Testis (tissue), 2 donors: ENCODE measurements at regions not wholly inside any gene's neighbourhood (a gene's known extent, or its start where the extent isn't known, plus 50 kb on each side); places are given as distances from the start of the nearest gene placed in this dataset.
"Not testable (repeated sequence)": the region's sequence is repeated elsewhere in the genome, so short reads cannot be mapped to it uniquely, and the experiment has no call there.

ENCODE experiments used
- DNase-seq: peaks from one replicate; pipeline ENCODE4 v3.0.0-alpha.2; 2019
- H3K27ac ChIP-seq, 2 donors: fragments of 200-600 bp; sonication (generic); one replicate each; pipeline ENCODE4 v1.5.1; 2019
- H3K27me3 ChIP-seq: fragments of 200-600 bp; sonication (generic); one replicate; pipeline ENCODE4 v1.5.1; 2019
- H3K36me3 ChIP-seq: fragments of 200-600 bp; sonication (generic); one replicate; pipeline ENCODE4 v1.5.1; 2017; ENCODE audit warnings: low read depth; ENCODE audit errors: missing control alignments
- H3K4me1 ChIP-seq: fragments of 200-600 bp; sonication (generic); one replicate; pipeline ENCODE4 v1.5.1; 2019
- H3K4me3 ChIP-seq, 2 donors: fragments of 200-600 bp; sonication (generic); one replicate each; pipeline ENCODE4 v1.5.1; 2017 to 2019
- H3K9me3 ChIP-seq: fragments of 200-600 bp; sonication (generic); one replicate; pipeline ENCODE4 v1.5.1; 2017
- POLR2A ChIP-seq: fragments of 450-650 bp; IDR thresholded peaks from one replicate; pipeline ENCODE4 v1.6.1; 2017; ENCODE audit warnings: antibody characterized with exemption, mild to moderate bottlenecking, moderate library complexity
- WGBS, 2 donors: methylation state at CpG; one replicate each; pipeline ENCODE4 v1.1.5; 2018; 5-methylcytosine and 5-hydroxymethylcytosine counted together
- intact Hi-C: fragments of 100-400 bp; cut with DNase I; formaldehyde crosslinking; loops from one replicate; pipeline ENCODE4 v1.15.1; 2023; ENCODE audit warnings: low total_unique reads
- TF ChIP-seq, protein P1 (sequence below), 3 experiments: fragments of 450-650 bp in 2 of 3; fragments of 200-600 bp in 1 of 3; sonication (generic) in 1 of 3; IDR thresholded peaks; one replicate each; pipeline ENCODE4 v1.5.1; 2016 to 2019; ENCODE audit warnings: antibody characterized with exemption in 3 of 3, mild to moderate bottlenecking in 2 of 3, moderate library complexity in 1 of 3

DNA sequence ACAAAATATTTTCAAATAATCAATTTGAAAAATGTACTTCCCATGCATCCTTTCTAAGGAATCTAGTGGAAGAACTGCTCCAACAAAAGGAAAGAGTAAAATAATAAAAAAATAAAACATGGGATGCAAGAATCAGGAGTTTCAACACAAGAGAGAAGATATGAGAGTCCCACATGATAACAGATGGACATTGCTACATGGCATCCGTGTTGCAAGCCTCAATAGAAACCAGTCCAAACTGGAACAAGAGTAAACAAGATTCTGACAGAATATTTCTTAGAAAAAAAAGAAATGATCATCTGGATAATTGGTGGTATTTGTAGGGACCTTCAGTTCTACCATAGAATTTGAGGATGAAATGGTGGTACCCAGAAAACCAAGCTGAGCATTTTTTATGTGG is 186.8 kb downstream of the FRK start:
- no peak overlapping the region for H3K4me3 ChIP-seq
- no peaks in the 10 kb centered on the region for H3K27me3 ChIP-seq
- H3K9me3 ChIP-seq, result no peaks in the 10 kb centered on the region
- H3K4me1 ChIP-seq, result no peaks in the 10 kb centered on the region
- TF ChIP-seq, protein P1, sequence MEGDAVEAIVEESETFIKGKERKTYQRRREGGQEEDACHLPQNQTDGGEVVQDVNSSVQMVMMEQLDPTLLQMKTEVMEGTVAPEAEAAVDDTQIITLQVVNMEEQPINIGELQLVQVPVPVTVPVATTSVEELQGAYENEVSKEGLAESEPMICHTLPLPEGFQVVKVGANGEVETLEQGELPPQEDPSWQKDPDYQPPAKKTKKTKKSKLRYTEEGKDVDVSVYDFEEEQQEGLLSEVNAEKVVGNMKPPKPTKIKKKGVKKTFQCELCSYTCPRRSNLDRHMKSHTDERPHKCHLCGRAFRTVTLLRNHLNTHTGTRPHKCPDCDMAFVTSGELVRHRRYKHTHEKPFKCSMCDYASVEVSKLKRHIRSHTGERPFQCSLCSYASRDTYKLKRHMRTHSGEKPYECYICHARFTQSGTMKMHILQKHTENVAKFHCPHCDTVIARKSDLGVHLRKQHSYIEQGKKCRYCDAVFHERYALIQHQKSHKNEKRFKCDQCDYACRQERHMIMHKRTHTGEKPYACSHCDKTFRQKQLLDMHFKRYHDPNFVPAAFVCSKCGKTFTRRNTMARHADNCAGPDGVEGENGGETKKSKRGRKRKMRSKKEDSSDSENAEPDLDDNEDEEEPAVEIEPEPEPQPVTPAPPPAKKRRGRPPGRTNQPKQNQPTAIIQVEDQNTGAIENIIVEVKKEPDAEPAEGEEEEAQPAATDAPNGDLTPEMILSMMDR (IDR thresholded peaks at IDR 0.05), result no peak
- no peak for TF ChIP-seq POLR2A
- no peak for DNase-seq
- intact Hi-C loops, result no loop called here
- no peak overlapping the region for H3K27ac ChIP-seq
- 61 to 85% methylated on average over 1 of the region's 1 CpG for WGBS, 2 donors
- H3K36me3 ChIP-seq, result no peaks in the 10 kb centered on the region

DNA sequence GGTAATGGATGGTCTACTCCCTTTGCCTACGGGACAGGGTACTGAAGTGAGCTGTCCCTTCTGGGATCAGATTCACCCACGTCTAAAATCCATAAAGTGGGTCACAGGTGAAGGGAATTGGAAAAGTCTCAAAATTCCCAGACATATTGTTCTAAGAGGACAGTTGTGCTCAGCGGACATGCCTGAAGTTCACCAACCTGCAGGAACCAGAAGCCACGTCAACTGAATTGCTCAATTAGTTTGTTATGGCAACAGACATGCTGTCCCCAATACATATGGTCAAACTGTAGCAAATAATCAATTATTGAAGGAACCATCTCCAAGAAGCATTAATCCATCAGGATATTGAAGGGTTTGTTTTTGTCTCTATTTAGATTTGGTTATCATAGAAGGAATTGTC is 190.2 kb downstream of the FRK start:
- intact Hi-C loops, result no loop called here
- WGBS, 2 donors, result 59 to 67% methylated on average over 4 of the region's 4 CpGs
- H3K27me3 ChIP-seq, result no peaks in the 10 kb centered on the region
- no peaks in the 10 kb centered on the region for H3K9me3 ChIP-seq
- H3K4me3 ChIP-seq, result no peak overlapping the region
- DNase-seq, result no peak
- no peaks in the 10 kb centered on the region for H3K36me3 ChIP-seq
- H3K4me1 ChIP-seq, result no peaks in the 10 kb centered on the region
- no peak overlapping the region for H3K27ac ChIP-seq
- TF ChIP-seq, protein P1 (IDR thresholded peaks at IDR 0.05), result no peak
- TF ChIP-seq POLR2A, result no peak

DNA sequence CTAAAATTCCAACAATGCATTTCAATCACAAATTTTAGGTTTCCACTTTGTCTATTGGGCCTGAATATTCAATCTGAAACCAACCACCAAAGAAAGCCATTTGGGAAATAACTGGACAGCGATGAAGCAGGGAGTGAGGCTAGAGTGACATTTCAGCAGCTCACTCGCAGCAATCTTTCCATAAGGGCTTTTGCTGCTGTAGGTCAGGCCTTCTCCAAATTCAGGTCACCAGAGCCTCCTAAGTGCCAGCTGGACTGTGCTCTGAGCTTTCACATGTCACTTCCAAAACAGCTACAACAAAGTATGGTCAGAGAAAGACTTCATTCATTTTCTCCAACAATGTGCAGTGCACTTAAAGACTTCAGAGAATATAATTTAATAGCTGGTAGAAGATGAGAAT is 194.8 kb downstream of the FRK start:
- WGBS, 2 donors, result 85 to 94% methylated on average over 2 of the region's 2 CpGs
- intact Hi-C loops, result no loop called here
- TF ChIP-seq, protein P1 (IDR thresholded peaks at IDR 0.05), result no peak
- TF ChIP-seq POLR2A, result no peak
- Histone ChIP-seq H3K4me3 (no peak overlapping the region), H3K36me3 (no peaks in the 10 kb centered on the region), H3K27ac (no peak overlapping the region), H3K9me3 (no peaks in the 10 kb centered on the region), H3K27me3 (no peaks in the 10 kb centered on the region), H3K4me1 (no peaks in the 10 kb centered on the region)
- no peak for DNase-seq

DNA sequence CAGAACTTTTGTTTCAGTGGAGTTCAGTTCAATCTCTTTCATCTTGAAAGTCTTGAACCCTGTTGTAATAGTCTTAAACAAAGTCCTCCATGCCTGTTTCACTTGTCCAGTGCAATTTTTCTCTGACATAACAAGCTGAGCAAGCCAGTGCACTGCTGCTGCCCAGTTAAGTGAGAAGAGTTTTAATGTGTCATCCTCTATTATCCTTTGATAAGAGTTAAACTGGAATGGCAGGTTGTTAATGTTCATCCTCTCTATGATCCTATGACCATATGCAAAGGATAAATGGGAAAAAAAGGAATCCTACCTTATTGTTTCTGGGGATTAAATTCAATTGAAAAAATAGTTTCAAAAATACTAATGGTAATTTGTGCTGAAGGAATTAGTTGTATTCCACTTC is 197.5 kb downstream of the FRK start:
- no peaks in the 10 kb centered on the region for H3K4me1 ChIP-seq
- no peak overlapping the region for H3K27ac ChIP-seq
- TF ChIP-seq, protein P1 (IDR thresholded peaks at IDR 0.05), result no peak
- TF ChIP-seq POLR2A, result no peak
- no peak for DNase-seq
- intact Hi-C loops, result no loop called here
- no peaks in the 10 kb centered on the region for H3K27me3 ChIP-seq
- H3K4me3 ChIP-seq, result no peak overlapping the region
- no peaks in the 10 kb centered on the region for H3K36me3 ChIP-seq
- H3K9me3 ChIP-seq, result no peaks in the 10 kb centered on the region

DNA sequence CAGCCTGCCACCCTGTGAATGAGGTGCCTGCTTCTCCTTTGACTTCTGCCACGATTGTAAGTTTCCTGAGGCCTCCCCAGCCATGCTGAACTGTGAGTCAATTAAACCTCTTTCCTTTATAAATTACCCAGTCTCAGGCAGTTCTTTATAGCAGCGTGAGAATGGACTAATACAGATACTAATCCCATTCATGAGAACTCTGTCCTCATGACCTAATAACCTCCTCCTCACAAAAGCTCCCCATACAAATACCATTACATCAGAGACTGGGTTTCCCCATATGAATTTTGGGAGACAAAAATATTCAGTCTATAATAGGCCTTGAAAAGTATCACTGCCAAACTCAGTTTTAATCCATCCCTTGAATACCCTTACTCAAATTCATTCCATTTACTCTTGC is 199.0 kb downstream of the FRK start:
- H3K9me3 ChIP-seq, H3K4me1 ChIP-seq, H3K36me3 ChIP-seq, H3K4me3 ChIP-seq, H3K27ac ChIP-seq, DNase-seq, H3K27me3 ChIP-seq, intact Hi-C loops: not testable (repeated sequence)
- WGBS, 2 donors, result 68 to 72% methylated on average over 2 of the region's 2 CpGs

DNA sequence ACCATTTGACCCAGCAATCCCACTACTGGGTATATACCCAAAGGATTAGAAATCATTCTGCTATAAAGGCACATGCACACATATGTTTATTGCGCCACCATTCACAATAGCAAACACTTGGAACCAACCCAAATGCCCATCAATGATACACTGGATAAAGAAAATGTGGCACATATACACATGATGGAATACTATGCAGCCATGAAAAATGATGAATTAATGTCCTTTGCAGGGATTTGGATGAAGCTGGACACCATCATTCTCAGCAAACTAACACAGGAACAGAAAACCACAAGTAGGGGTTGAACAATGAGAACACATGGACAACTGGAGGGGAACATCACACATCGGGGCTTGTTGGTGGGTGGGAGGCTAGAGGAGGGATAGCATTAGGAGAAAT is 201.1 kb downstream of the FRK start:
- H3K4me3 ChIP-seq, H3K9me3 ChIP-seq, H3K27me3 ChIP-seq, H3K27ac ChIP-seq, DNase-seq, H3K36me3 ChIP-seq, intact Hi-C loops, H3K4me1 ChIP-seq: not testable (repeated sequence)
- 93 to 97% methylated on average over 2 of the region's 2 CpGs for WGBS, 2 donors
